ENCODE measurements at regions not wholly inside any gene's neighbourhood (a gene's known extent, or its start where the extent isn't known, plus 50 kb on each side); places are given as distances from the start of the nearest gene placed in this dataset.

GRCh38 chr7:9328296-9328695, 894.9 kb downstream of the NXPH1 start:
- TF ChIP-seq CTCF (IDR thresholded peaks at IDR 0.05) (no peak), POLR2AphosphoS5 (IDR thresholded peaks at IDR 0.05; ENCODE audit: insufficient read depth in 1 of 2, low read depth in 1 of 2) (no peak)
